Heart left ventricle (tissue), 16 donors: ENCODE measurements at regions not wholly inside any gene's neighbourhood (a gene's known extent, or its start where the extent isn't known, plus 50 kb on each side); places are given as distances from the start of the nearest gene placed in this dataset.

Experiments used
- ATAC-seq, 4 donors: fragments of 200-7000 bp; cut with Tn5 transposase; one replicate each; pipeline ENCODE4 v1.9.1; 2020 to 2022; ENCODE audit warnings: moderate library complexity in 4 of 4, mild to moderate bottlenecking in 3 of 4, moderate number of reproducible peaks in 1 of 4
- DNase-seq, 5 donors: peaks; one replicate each; pipeline ENCODE4 v3.0.0-alpha.2; 2020
- H3K27ac ChIP-seq, 12 donors: fragments of 200-600 bp; sonication (generic) in 4 of 12; one replicate each; pipeline versions ENCODE4 v1.5.0 to v1.8.0; 2016 to 2022; ENCODE audit warnings: mild to moderate bottlenecking in 2 of 12
- H3K27me3 ChIP-seq, 9 donors: fragments of 200-600 bp; sonication (generic) in 2 of 9; one replicate each; pipeline versions ENCODE4 v1.5.1 to v1.8.0; 2016 to 2022; ENCODE audit warnings: mild to moderate bottlenecking in 3 of 9
- H3K36me3 ChIP-seq, 9 donors: fragments of 200-600 bp; sonication (generic) in 2 of 9; one replicate each; pipeline versions ENCODE4 v1.5.0 to v1.8.0; 2018 to 2022; ENCODE audit warnings: mild to moderate bottlenecking in 2 of 9
- H3K4me1 ChIP-seq, 12 donors: fragments of 200-600 bp; sonication (generic) in 4 of 12; one replicate each; pipeline versions ENCODE4 v1.5.0 to v1.8.0; 2016 to 2022; ENCODE audit warnings: mild to moderate bottlenecking in 3 of 12
- H3K4me3 ChIP-seq, 12 donors: fragments of 200-600 bp; sonication (generic) in 4 of 12; one replicate each; pipeline versions ENCODE4 v1.5.0 to v1.8.0; 2017 to 2022; ENCODE audit warnings: mild to moderate bottlenecking in 9 of 12, moderate library complexity in 4 of 12
- H3K9me3 ChIP-seq, 12 donors: fragments of 200-600 bp; sonication (generic) in 4 of 12; one replicate each; pipeline versions ENCODE4 v1.5.0 to v1.8.0; 2016 to 2022; ENCODE audit warnings: mild to moderate bottlenecking in 1 of 12
- POLR2A ChIP-seq, 2 donors: fragments of 450-650 bp; IDR thresholded peaks; one replicate each; pipeline ENCODE4 v1.6.1; 2017; ENCODE audit warnings: antibody characterized with exemption in 2 of 2, mild to moderate bottlenecking in 2 of 2, moderate library complexity in 2 of 2
- WGBS, 4 donors: extraction: QIAGEN DNeasy Blood & Tissue Kit in 2 of 4; methylation state at CpG; one replicate each; pipeline versions ENCODE4 v1.1.5 to v1.1.7; 2013 to 2018; 5-methylcytosine and 5-hydroxymethylcytosine counted together
- intact Hi-C, 10 donors: fragments of 100-400 bp; cut with DNase I; formaldehyde crosslinking; loops; one replicate each; pipeline versions ENCODE4 v1.11.1 to v1.14.2; 2022
- TF ChIP-seq, protein P1 (sequence below), 12 donors: fragments of 200-600 bp; sonication (generic) in 4 of 12; IDR thresholded peaks; one replicate each; pipeline versions ENCODE4 v1.5.0 to v1.8.0; 2018 to 2022; ENCODE audit warnings: antibody characterized with exemption in 12 of 12, mild to moderate bottlenecking in 5 of 12
- donor health status: ischemic (EF 13 %, LVEDD 7.1; RV severe dilation, severe dysfunction).
- donor health status: healthy with polysubstance abuse.
- donor health status: DM: no; HTN: yes; CAD: no.
- donor health status: DM: no; HTN: no; CAD: no.
- donor health status: ischemic (EF 25% LVEDD 6.9; RV normal size, moderate dysfunction).
- donor health status: ischemic (EF 25% LVEDD 5.7; RV mildly dilated, moderate dysfunction).
- donor health status: healthy.
- donor health status: DM: yes; HTN: yes; CAD: no.
- donor health status: ischemic (EF 35%, LVEDD 5.7; RV mildly dilated, moderate dysfunction).
- donor health status: nonischemic (EF 11% LVEDD 7.7; RV severe dilation, severe dysfunction).
- donor health status: DM: yes; HTN: yes; CAD: no.
- donor health status: PGD.
- donor health status: ischemic (EF 29% LVEDD 5.4; RV normal size, mild dysfunction).
- donor health status: nonischemic (EF 23%, LVEDD 6.1; RV moderate dilation, normal function).

- intact Hi-C loops: no loop called here
- Histone ChIP-seq H3K9me3 (no peaks in the 10 kb centered on the region), H3K36me3 (no peaks in the 10 kb centered on the region), H3K4me1 (peaks cover 0 to 4% (median 0%) of the 10 kb centered on the region in 12 donors), H3K27ac (no peak overlapping the region), H3K4me3 (no peak overlapping the region), H3K27me3 (peaks cover 0 to 72% (median 8%) of the 10 kb centered on the region in 9 donors)
- TF ChIP-seq, protein P1, sequence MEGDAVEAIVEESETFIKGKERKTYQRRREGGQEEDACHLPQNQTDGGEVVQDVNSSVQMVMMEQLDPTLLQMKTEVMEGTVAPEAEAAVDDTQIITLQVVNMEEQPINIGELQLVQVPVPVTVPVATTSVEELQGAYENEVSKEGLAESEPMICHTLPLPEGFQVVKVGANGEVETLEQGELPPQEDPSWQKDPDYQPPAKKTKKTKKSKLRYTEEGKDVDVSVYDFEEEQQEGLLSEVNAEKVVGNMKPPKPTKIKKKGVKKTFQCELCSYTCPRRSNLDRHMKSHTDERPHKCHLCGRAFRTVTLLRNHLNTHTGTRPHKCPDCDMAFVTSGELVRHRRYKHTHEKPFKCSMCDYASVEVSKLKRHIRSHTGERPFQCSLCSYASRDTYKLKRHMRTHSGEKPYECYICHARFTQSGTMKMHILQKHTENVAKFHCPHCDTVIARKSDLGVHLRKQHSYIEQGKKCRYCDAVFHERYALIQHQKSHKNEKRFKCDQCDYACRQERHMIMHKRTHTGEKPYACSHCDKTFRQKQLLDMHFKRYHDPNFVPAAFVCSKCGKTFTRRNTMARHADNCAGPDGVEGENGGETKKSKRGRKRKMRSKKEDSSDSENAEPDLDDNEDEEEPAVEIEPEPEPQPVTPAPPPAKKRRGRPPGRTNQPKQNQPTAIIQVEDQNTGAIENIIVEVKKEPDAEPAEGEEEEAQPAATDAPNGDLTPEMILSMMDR (IDR thresholded peaks at IDR 0.05): no peak
- TF ChIP-seq POLR2A (IDR thresholded peaks at IDR 0.05): no peak
- 90 to 100% (median 94%) methylated on average over 1 of the region's 1 CpG for WGBS, 4 donors
- ATAC-seq (no peak), DNase-seq (no peak)
These were observed 301.0 kb downstream of the MIAT start for GRCh38 chr22:26958378-26958777.

GRCh38 chr22:26964642-26965041, 307.3 kb downstream of the MIAT start:
- no peak for DNase-seq
- H3K4me1 ChIP-seq: no peaks in the 10 kb centered on the region
- no peak overlapping the region for H3K4me3 ChIP-seq
- intact Hi-C loops: no loop called here
- H3K36me3 ChIP-seq: no peaks in the 10 kb centered on the region
- peaks cover 0 to 12% (median 0%) of the 10 kb centered on the region in 12 donors for H3K9me3 ChIP-seq
- 78 to 89% (median 85%) methylated on average over 1 of the region's 1 CpG for WGBS, 4 donors
- peaks cover 0 to 26% (median 0%) of the 10 kb centered on the region in 9 donors for H3K27me3 ChIP-seq
- ATAC-seq: no peak
- no peak for TF ChIP-seq POLR2A (IDR thresholded peaks at IDR 0.05)
- TF ChIP-seq, protein P1 (IDR thresholded peaks at IDR 0.05): no peak
- no peak overlapping the region for H3K27ac ChIP-seq

- peaks cover 0 to 15% (median 0%) of the 10 kb centered on the region in 9 donors for H3K27me3 ChIP-seq
- H3K27ac ChIP-seq: no peak overlapping the region
- WGBS, 4 donors: 90 to 94% (median 93%) methylated on average over 2 of the region's 2 CpGs
- DNase-seq (no peak), ATAC-seq (no peak)
- no peaks in the 10 kb centered on the region for H3K4me1 ChIP-seq
- no peaks in the 10 kb centered on the region for H3K36me3 ChIP-seq
- H3K4me3 ChIP-seq: no peak overlapping the region
- H3K9me3 ChIP-seq: peaks cover 0 to 12% (median 0%) of the 10 kb centered on the region in 12 donors
- intact Hi-C loops: no loop called here
- TF ChIP-seq, protein P1 (IDR thresholded peaks at IDR 0.05): no peak
- no peak for TF ChIP-seq POLR2A (IDR thresholded peaks at IDR 0.05)
These were observed 309.9 kb downstream of the MIAT start for GRCh38 chr22:26967282-26967681.

DNA sequence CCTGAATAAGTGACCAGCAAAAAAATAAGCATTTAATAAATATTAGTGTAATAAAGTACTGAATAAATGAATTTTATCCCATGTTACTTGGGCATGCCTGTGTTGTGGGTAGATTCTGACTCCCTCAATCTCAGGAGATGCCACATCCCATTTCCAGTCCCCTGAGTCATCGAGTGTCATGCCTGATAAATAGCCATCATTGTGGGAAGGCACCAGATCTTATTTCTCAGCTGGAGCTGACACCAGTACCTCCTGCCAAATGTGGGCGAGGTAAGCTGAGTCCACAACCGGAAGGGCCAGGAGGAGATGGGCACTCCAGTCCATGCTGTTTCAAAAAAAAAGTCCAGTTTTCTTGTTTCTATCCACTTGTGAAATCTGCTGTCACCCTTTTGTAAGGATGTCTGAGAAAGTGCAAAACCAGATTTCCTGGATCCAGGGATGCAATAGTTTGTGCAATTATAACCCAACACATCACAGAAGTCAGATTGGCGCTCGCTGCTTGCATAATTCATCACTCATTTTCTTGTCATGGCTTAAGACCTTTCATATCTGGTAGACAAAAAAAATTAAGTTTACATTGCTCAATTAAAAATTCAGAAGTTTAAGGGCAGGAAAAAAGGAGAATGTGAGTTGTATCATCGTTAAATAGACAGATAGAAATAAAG, 311.6 kb downstream of the MIAT start:
- Histone ChIP-seq H3K27ac (no peak overlapping the region), H3K36me3 (no peaks in the 10 kb centered on the region)
- intact Hi-C loops: no loop called here

More for the DNA sequence above, 311.6 kb downstream of the MIAT start:
- DNase-seq: no peak
- Histone ChIP-seq H3K9me3 (peaks cover 0 to 12% (median 0%) of the 10 kb centered on the region in 12 donors), H3K4me1 (no peaks in the 10 kb centered on the region), H3K4me3 (no peak overlapping the region), H3K27me3 (peaks cover 0 to 14% (median 0%) of the 10 kb centered on the region in 9 donors)
- WGBS, 4 donors: 74 to 76% (median 75%) methylated on average over 6 of the region's 6 CpGs
- no peak for ATAC-seq
- TF ChIP-seq, protein P1 (IDR thresholded peaks at IDR 0.05): no peak
